ENCODE measurements at regions not wholly inside any gene's neighbourhood (a gene's known extent, or its start where the extent isn't known, plus 50 kb on each side); places are given as distances from the start of the nearest gene placed in this dataset.
"Not testable (repeated sequence)": the region's sequence is repeated elsewhere in the genome, so short reads cannot be mapped to it uniquely, and the experiment has no call there.

DNA sequence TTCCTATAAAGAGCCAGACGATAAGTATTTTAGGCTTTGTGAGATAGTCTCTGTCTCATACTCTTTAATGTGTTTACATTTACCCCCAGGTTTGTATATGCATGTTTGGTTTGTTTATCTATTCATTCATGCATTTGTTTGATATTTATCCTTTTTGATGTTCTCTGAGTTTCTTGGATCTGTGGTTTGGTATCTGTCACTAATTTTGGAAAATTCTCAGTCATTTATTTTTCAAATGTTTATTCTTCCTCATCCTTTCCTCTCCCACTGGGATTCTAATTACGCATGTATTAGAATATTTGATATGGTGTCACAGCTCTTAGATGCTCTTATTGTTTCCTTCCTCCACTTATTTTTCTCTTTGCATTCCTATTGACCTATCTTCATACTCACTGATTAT is 143.2 kb downstream of the KBTBD2 start:
- TF ChIP-seq, protein P1, sequence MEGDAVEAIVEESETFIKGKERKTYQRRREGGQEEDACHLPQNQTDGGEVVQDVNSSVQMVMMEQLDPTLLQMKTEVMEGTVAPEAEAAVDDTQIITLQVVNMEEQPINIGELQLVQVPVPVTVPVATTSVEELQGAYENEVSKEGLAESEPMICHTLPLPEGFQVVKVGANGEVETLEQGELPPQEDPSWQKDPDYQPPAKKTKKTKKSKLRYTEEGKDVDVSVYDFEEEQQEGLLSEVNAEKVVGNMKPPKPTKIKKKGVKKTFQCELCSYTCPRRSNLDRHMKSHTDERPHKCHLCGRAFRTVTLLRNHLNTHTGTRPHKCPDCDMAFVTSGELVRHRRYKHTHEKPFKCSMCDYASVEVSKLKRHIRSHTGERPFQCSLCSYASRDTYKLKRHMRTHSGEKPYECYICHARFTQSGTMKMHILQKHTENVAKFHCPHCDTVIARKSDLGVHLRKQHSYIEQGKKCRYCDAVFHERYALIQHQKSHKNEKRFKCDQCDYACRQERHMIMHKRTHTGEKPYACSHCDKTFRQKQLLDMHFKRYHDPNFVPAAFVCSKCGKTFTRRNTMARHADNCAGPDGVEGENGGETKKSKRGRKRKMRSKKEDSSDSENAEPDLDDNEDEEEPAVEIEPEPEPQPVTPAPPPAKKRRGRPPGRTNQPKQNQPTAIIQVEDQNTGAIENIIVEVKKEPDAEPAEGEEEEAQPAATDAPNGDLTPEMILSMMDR (IDR thresholded peaks at IDR 0.05), result not testable (repeated sequence)
- not testable (repeated sequence) for TF ChIP-seq POLR2A (IDR thresholded peaks at IDR 0.05)
